ENCODE measurements at regions not wholly inside any gene's neighbourhood (a gene's known extent, or its start where the extent isn't known, plus 50 kb on each side); places are given as distances from the start of the nearest gene placed in this dataset.

- no peak for DNase-seq
Measured at GRCh38 chr7:82629583-82629982, 186.0 kb upstream of the CACNA2D1 start.

DNA sequence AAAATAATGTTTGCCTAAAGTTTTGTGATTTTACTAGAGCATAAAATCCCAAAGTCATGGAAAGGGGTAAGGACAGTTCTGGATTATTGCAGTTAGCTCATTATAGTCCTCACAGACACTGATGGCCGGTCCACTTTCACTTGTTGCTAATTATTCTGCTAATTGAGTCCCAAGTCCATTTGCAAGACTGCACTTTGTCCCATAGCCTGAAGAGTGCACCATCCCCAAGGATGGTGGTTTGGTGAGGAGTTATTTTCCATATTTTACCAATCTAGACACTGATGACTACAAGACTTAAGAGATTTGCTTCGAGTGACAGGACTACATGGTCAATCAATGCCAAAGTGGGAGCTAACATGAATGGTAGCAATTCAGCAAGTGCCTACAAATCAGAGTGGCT is 181.8 kb upstream of the CACNA2D1 start:
- no peaks in the 10 kb centered on the region for H3K9me3 ChIP-seq
- no peak for DNase-seq
- no peaks in the 10 kb centered on the region for H3K27me3 ChIP-seq
- no peak overlapping the region for H3K27ac ChIP-seq
- TF ChIP-seq CTCF (IDR thresholded peaks at IDR 0.05) = no peak
- TF ChIP-seq POLR2A (IDR thresholded peaks at IDR 0.05) = no peak
- intact Hi-C loops (cut with DNase I; ENCODE audit: low total_unique reads) = no loop called here
- no peak overlapping the region for H3K4me3 ChIP-seq
- no peaks in the 10 kb centered on the region for H3K4me1 ChIP-seq
- H3K36me3 ChIP-seq = no peaks in the 10 kb centered on the region

More at GRCh38 chr7:82629583-82629982, 186.0 kb upstream of the CACNA2D1 start:
- intact Hi-C loops (cut with DNase I; ENCODE audit: low total_unique reads) = no loop called here
- Histone ChIP-seq H3K27ac (no peak overlapping the region), H3K9me3 (no peaks in the 10 kb centered on the region), H3K4me1 (no peaks in the 10 kb centered on the region), H3K36me3 (no peaks in the 10 kb centered on the region), H3K27me3 (no peaks in the 10 kb centered on the region), H3K4me3 (no peak overlapping the region)
- TF ChIP-seq CTCF (IDR thresholded peaks at IDR 0.05) = no peak
- no peak for TF ChIP-seq POLR2A (IDR thresholded peaks at IDR 0.05)

GRCh38 chr7:82624965-82625364 is 181.4 kb upstream of the CACNA2D1 start:
- Histone ChIP-seq H3K4me3 (no peak overlapping the region), H3K4me1 (no peaks in the 10 kb centered on the region), H3K36me3 (no peaks in the 10 kb centered on the region), H3K9me3 (no peaks in the 10 kb centered on the region), H3K27me3 (no peaks in the 10 kb centered on the region), H3K27ac (no peak overlapping the region)
- intact Hi-C loops (cut with DNase I; ENCODE audit: low total_unique reads) = no loop called here
- no peak for TF ChIP-seq POLR2A (IDR thresholded peaks at IDR 0.05)
- TF ChIP-seq CTCF (IDR thresholded peaks at IDR 0.05) = no peak
- no peak for DNase-seq

- Histone ChIP-seq H3K36me3 (no peaks in the 10 kb centered on the region), H3K9me3 (no peaks in the 10 kb centered on the region), H3K27me3 (no peaks in the 10 kb centered on the region), H3K27ac (no peak overlapping the region), H3K4me3 (no peak overlapping the region), H3K4me1 (no peaks in the 10 kb centered on the region)
- TF ChIP-seq POLR2A (IDR thresholded peaks at IDR 0.05) (no peak), CTCF (IDR thresholded peaks at IDR 0.05) (no peak)
- no peak for DNase-seq
- intact Hi-C loops (cut with DNase I; ENCODE audit: low total_unique reads) = no loop called here
Measured at GRCh38 chr7:82624337-82624736, 180.8 kb upstream of the CACNA2D1 start.

GRCh38 chr7:82623812-82624211 is 180.2 kb upstream of the CACNA2D1 start:
- intact Hi-C loops (cut with DNase I; ENCODE audit: low total_unique reads) = no loop called here
- H3K4me1 ChIP-seq = no peaks in the 10 kb centered on the region
- no peak overlapping the region for H3K27ac ChIP-seq
- no peak overlapping the region for H3K4me3 ChIP-seq
- no peak for TF ChIP-seq CTCF (IDR thresholded peaks at IDR 0.05)
- no peak for TF ChIP-seq POLR2A (IDR thresholded peaks at IDR 0.05)
- DNase-seq = no peak
- no peaks in the 10 kb centered on the region for H3K36me3 ChIP-seq
- no peaks in the 10 kb centered on the region for H3K27me3 ChIP-seq
- no peaks in the 10 kb centered on the region for H3K9me3 ChIP-seq

Data from uterus (tissue), 3 donors.